Stromal cell of bone marrow (primary cell): ENCODE measurements at regions not wholly inside any gene's neighbourhood (a gene's known extent, or its start where the extent isn't known, plus 50 kb on each side); places are given as distances from the start of the nearest gene placed in this dataset.
"Not testable (repeated sequence)": the region's sequence is repeated elsewhere in the genome, so short reads cannot be mapped to it uniquely, and the experiment has no call there.

Experiments
- DNase-seq: peaks from one replicate; pipeline ENCODE4 v3.0.0-alpha.2; 2012; ENCODE audit warnings: low read depth

GRCh38 chr15:60264088-60264487 lies 133.7 kb downstream of the ANXA2 start:
- DNase-seq, result no peak

GRCh38 chr15:60264566-60264965 lies 133.2 kb downstream of the ANXA2 start:
- DNase-seq, result no peak

- no peak for DNase-seq
Observed at GRCh38 chr15:60265057-60265456, 132.7 kb downstream of the ANXA2 start.

- no peak for DNase-seq
Observed at GRCh38 chr15:60272623-60273022, 125.2 kb downstream of the ANXA2 start.

- DNase-seq, result no peak
Observed at GRCh38 chr15:60275624-60276023, 122.2 kb downstream of the ANXA2 start.

- no peak for DNase-seq
Observed at GRCh38 chr15:60278879-60279278, 118.9 kb downstream of the ANXA2 start.

GRCh38 chr15:60280259-60280658 lies 117.5 kb downstream of the ANXA2 start:
- no peak for DNase-seq

GRCh38 chr15:60283936-60284335 lies 113.8 kb downstream of the ANXA2 start:
- DNase-seq, result no peak

GRCh38 chr15:60295901-60296300 lies 101.9 kb downstream of the ANXA2 start:
- DNase-seq, result not testable (repeated sequence)

GRCh38 chr15:60297047-60297446 lies 100.7 kb downstream of the ANXA2 start:
- DNase-seq, result no peak
